ENCODE measurements at regions not wholly inside any gene's neighbourhood (a gene's known extent, or its start where the extent isn't known, plus 50 kb on each side); places are given as distances from the start of the nearest gene placed in this dataset.

DNA sequence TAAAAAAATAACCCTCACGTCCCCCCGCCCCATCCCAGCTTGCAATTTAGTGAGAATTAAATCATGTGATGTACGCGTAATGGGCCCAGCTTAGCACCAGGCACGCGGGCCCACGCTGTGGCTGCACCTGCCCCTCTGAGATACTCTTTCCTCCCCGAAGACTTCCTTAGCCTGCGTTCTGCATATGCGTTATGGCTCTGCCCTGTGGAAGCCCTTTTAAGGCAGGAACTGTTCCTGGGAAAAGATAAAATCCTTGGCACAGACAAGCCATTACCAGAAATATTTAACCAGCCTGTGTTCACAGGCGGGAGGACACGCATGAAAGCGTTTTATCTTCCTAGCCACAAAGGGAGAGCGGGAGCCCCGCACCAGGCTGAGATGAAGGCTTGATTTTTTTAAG lies 311.0 kb downstream of the LRFN2 start:
- no peak for TF ChIP-seq EP300 (IDR thresholded peaks at IDR 0.05)
- TF ChIP-seq POLR2A (IDR thresholded peaks at IDR 0.05): no peak
- TF ChIP-seq, protein P1, sequence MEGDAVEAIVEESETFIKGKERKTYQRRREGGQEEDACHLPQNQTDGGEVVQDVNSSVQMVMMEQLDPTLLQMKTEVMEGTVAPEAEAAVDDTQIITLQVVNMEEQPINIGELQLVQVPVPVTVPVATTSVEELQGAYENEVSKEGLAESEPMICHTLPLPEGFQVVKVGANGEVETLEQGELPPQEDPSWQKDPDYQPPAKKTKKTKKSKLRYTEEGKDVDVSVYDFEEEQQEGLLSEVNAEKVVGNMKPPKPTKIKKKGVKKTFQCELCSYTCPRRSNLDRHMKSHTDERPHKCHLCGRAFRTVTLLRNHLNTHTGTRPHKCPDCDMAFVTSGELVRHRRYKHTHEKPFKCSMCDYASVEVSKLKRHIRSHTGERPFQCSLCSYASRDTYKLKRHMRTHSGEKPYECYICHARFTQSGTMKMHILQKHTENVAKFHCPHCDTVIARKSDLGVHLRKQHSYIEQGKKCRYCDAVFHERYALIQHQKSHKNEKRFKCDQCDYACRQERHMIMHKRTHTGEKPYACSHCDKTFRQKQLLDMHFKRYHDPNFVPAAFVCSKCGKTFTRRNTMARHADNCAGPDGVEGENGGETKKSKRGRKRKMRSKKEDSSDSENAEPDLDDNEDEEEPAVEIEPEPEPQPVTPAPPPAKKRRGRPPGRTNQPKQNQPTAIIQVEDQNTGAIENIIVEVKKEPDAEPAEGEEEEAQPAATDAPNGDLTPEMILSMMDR (IDR thresholded peaks at IDR 0.05): no peak

Measured in gastroesophageal sphincter (tissue), 3 donors.